GM20000 (cell line): ENCODE measurements at regions not wholly inside any gene's neighbourhood (a gene's known extent, or its start where the extent isn't known, plus 50 kb on each side); places are given as distances from the start of the nearest gene placed in this dataset.
A peak's percentile ranks its signal among the peaks of the same experiment; 100 is the strongest.

Source experiments
- DNase-seq: peaks from one replicate; pipeline ENCODE4 v3.0.0; 2012; ENCODE audit warnings: low spot score
- TF ChIP-seq, protein P1 (sequence below): IDR thresholded peaks from 2 replicates; pipeline ENCODE4 v1.5.1; 2012; ENCODE audit warnings: mild to moderate bottlenecking, control low read depth; ENCODE audit errors: extremely low read depth, missing control alignments

DNA sequence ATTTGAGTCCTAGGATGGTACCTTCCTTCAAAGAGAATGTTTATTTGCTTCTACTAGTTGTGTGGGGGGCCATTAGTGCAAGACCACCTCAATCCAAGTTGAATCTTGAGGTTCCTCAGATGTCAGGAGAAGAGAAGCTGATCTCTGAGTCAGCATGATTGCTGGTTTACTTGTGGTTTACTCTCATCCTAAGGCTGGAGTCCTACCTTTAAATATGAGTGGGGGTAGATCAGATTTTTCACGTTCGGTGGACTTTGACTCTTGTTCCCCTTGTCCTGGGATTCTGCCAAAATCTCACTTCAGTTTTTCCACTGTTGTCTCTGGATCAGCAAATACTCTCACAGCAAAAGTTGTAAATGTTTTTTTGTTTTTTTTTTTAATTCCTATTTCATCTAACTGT lies 84.6 kb upstream of the F13A1 start:
- DNase-seq, result no peak
- TF ChIP-seq, protein P1, sequence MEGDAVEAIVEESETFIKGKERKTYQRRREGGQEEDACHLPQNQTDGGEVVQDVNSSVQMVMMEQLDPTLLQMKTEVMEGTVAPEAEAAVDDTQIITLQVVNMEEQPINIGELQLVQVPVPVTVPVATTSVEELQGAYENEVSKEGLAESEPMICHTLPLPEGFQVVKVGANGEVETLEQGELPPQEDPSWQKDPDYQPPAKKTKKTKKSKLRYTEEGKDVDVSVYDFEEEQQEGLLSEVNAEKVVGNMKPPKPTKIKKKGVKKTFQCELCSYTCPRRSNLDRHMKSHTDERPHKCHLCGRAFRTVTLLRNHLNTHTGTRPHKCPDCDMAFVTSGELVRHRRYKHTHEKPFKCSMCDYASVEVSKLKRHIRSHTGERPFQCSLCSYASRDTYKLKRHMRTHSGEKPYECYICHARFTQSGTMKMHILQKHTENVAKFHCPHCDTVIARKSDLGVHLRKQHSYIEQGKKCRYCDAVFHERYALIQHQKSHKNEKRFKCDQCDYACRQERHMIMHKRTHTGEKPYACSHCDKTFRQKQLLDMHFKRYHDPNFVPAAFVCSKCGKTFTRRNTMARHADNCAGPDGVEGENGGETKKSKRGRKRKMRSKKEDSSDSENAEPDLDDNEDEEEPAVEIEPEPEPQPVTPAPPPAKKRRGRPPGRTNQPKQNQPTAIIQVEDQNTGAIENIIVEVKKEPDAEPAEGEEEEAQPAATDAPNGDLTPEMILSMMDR, result no peak

DNA sequence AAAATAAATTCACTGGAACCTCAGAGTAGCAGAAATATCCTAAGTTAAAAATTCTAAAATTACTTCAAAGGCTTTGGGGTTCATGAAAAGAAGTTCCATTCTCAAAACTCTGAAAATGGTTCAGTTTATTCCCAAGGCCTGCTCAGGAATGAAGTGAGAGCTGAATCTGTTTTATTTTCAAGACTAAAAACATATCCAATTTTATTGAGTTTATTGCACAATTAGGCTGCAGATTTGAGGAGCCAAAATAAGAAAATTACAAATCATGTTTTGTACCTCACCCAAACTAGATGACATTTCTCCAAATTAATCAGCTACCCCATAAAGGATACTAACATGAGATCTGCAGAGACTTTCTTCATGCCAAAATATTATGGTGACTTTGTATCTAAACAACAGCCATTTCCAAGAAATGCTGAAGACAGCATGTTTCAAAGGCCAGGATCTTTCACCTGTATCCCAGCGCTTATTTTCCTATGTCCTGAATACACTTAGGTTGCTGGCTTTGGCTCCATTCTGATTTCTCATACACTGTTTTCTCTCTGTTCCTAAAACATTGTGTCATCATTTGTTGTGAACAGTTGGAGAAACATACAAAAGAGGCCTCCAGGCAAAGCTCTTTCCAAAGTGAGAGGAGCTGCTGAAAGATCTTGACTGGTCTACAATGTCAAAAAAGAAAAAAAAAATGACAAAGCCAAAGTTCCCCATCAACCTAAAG lies 85.7 kb upstream of the F13A1 start:
- TF ChIP-seq, protein P1, result no peak

DNA sequence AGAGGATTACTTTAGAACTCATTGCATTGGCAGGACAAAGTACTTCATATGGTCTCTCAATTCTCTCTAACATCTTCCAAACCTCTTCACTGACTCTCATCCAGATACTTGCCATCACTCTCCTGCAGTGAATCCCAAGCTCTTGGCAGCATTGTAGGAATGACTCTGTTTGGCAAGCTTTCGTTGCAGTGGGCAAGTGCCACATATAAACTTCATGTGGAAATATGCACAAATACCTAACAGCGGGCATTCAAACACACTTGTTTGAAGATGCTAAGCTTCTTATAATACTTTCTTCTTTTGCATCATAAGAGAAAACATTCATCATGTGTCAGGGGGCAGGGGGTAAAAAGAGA lies 86.2 kb upstream of the F13A1 start:
- TF ChIP-seq, protein P1, result no peak
- DNase-seq, result no peak

More for the DNA sequence above, 85.7 kb upstream of the F13A1 start:
- DNase-seq, result no peak

DNA sequence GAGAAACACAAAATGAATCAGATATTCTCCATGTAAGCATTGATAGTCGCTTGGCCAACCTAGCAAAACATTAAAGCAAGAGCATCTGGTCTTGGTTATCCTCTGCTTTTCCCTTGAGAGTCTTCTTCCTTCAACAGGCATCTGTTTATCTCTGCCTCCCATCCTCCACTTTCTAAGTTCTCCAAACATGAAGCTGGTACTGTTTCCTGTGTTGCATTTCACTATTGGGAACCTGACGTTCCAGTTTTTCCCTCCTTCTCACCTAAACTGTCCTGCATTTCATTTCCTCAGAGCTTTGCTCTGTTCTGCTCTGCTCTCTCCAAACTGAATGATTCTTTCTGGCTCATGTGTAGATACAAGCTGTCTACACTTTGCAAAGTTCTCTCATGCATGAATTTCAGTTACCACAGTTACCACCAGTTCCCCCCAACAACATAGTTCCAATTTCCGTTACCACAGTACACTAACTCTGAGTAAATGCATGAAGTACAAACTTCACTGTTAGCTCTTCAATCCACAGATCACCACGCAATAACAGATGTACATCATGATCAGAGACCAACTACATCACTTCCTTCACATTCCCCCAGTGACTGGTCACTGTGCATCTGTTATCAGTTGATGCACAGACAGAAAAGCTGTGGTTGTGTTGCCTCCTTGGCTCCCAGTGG lies 86.7 kb upstream of the F13A1 start:
- DNase-seq, result peak; percentile 53
- TF ChIP-seq, protein P1, result no peak

DNA sequence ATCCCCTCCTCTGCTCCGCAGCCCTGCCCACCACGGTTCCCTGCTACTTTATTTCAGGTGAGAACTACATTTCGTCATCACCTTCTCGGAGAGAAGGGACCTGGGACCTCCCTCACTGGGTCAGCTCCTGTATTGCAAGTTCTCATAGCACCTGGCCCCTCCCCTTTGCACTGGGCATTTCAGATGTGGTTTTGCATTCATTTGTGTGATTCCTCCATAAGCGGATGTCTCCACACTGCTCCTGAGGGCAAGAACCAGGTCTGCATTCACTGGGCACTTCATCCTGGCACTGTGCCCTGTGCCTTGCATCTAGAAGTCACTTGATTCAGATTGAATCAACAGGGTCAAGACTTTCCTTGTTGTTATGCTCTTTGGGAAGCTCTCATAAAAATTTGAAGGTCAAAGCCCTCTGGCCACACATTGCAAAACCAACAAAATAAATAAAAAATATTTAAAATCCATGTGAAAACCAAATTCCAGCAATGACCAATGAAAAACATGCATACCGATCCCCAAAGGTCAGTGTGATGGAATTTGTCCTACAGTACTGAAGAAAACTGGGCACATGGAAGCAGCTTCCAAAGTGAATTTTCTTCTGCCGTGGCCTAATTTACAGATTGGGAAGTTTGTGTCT lies 89.1 kb upstream of the F13A1 start:
- DNase-seq, result no peak

DNA sequence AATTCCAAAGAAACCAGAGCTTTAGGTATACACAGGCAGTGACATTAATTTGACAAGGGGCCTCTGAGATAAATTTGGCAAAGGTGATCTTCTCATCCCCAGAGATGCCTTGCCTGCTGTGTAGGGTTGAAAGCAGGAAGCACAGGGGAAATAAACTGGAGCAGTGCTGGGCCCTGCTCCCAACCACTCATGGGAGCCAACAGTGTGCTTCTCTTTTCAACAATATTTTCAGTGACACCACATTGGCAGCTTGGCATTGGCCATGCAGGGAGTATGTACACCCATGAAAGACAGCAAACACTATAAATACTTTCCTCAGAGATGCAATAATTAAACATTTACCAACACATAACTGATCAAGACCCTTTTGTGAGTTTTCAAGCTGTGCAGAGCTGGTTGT lies 90.7 kb upstream of the F13A1 start:
- no peak for DNase-seq
- TF ChIP-seq, protein P1, result no peak

More for the DNA sequence above, 89.1 kb upstream of the F13A1 start:
- TF ChIP-seq, protein P1, result no peak

DNA sequence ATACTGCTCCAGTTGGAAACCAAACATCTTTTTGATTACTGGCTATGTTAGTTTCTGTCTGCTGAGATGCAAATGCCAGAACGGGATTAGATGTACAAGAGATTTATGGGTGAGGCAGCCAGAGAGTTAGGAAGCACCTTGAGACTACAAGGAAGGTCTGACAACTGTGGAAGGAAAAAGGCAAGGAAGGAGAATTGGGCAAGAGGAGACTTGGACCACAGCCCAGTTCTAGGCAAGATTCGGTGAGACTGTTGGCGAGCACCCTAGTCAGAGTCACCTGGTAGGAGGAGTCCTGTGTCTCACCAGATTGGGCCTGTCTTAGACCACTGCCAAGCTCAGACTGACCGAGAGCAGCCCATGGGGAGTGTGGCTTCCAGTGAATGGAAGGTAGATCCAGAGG lies 91.8 kb upstream of the F13A1 start:
- TF ChIP-seq, protein P1, result no peak
- no peak for DNase-seq
